ENCODE measurements at regions not wholly inside any gene's neighbourhood (a gene's known extent, or its start where the extent isn't known, plus 50 kb on each side); places are given as distances from the start of the nearest gene placed in this dataset.

DNA sequence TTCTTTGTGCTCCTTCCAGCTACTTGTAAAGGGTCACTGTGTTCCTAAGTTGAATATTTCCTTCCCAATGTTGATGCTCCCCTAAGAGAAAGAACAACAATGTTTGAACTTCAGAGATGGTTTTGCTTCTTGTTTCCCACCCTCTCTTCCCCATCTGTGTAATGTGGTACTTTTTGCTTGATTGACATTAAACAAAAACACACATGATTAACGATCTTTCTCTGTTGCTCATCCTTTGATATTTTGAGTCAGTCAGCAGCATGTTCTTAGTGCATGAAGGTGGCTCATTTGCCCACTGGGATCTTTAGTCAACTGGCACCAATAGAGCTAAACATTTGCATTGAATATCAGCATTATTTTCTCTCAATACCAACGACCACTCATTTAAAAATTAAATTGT is 313.0 kb upstream of the RIOK2 start:
- TF ChIP-seq, protein P1, sequence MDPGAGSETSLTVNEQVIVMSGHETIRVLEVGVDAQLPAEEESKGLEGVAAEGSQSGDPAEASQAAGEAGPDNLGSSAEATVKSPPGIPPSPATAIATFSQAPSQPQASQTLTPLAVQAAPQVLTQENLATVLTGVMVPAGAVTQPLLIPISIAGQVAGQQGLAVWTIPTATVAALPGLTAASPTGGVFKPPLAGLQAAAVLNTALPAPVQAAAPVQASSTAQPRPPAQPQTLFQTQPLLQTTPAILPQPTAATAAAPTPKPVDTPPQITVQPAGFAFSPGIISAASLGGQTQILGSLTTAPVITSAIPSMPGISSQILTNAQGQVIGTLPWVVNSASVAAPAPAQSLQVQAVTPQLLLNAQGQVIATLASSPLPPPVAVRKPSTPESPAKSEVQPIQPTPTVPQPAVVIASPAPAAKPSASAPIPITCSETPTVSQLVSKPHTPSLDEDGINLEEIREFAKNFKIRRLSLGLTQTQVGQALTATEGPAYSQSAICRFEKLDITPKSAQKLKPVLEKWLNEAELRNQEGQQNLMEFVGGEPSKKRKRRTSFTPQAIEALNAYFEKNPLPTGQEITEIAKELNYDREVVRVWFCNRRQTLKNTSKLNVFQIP (CRISPR knock-in tag; IDR thresholded peaks at IDR 0.05; ENCODE audit: borderline replicate concordance, low read depth) = no peak
- TF ChIP-seq ZFP30 (CRISPR knock-in tag; IDR thresholded peaks at IDR 0.05) = no peak
- no peak for ATAC-seq

DNA sequence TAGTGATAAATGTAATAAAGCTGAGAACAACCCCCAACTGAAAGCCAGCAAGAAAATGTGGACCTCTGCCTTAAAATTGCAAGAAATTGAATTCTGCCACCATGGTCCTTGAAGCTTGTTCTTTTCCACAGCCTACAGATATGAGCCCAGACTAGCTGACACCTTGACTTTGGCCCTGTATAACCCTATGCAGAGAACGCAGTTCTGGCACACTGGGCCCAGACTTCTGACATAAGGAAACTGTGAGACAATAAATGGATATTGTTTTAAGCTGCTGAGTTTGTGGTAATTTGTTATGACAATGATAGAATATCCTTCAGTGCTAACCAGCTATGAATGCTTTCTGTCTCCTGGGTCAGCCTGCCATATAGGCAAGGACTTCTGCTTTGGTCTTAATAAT is 315.6 kb upstream of the RIOK2 start:
- ATAC-seq = no peak
- no peak for TF ChIP-seq OSR1 (CRISPR knock-in tag; IDR thresholded peaks at IDR 0.05)
- no peak for TF ChIP-seq GLIS3 (CRISPR knock-in tag; IDR thresholded peaks at IDR 0.05)
- TF ChIP-seq, protein P1 (CRISPR knock-in tag; IDR thresholded peaks at IDR 0.05; ENCODE audit: borderline replicate concordance, low read depth) = no peak
- TF ChIP-seq, protein P2, sequence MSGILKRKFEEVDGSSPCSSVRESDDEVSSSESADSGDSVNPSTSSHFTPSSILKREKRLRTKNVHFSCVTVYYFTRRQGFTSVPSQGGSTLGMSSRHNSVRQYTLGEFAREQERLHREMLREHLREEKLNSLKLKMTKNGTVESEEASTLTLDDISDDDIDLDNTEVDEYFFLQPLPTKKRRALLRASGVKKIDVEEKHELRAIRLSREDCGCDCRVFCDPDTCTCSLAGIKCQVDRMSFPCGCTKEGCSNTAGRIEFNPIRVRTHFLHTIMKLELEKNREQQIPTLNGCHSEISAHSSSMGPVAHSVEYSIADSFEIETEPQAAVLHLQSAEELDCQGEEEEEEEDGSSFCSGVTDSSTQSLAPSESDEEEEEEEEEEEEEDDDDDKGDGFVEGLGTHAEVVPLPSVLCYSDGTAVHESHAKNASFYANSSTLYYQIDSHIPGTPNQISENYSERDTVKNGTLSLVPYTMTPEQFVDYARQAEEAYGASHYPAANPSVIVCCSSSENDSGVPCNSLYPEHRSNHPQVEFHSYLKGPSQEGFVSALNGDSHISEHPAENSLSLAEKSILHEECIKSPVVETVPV (CRISPR knock-in tag; IDR thresholded peaks at IDR 0.05) = no peak
- no peak for TF ChIP-seq ZFP3 (CRISPR knock-in tag; IDR thresholded peaks at IDR 0.05)
- no peak for TF ChIP-seq CSDC2 (CRISPR knock-in tag; IDR thresholded peaks at IDR 0.05)
- TF ChIP-seq SNAI2 (CRISPR knock-in tag; IDR thresholded peaks at IDR 0.05) = no peak
- no peak for TF ChIP-seq ZC3H10 (CRISPR knock-in tag; IDR thresholded peaks at IDR 0.05)
- TF ChIP-seq ZNF70 (CRISPR knock-in tag; IDR thresholded peaks at IDR 0.05) = no peak
- TF ChIP-seq, protein P3, sequence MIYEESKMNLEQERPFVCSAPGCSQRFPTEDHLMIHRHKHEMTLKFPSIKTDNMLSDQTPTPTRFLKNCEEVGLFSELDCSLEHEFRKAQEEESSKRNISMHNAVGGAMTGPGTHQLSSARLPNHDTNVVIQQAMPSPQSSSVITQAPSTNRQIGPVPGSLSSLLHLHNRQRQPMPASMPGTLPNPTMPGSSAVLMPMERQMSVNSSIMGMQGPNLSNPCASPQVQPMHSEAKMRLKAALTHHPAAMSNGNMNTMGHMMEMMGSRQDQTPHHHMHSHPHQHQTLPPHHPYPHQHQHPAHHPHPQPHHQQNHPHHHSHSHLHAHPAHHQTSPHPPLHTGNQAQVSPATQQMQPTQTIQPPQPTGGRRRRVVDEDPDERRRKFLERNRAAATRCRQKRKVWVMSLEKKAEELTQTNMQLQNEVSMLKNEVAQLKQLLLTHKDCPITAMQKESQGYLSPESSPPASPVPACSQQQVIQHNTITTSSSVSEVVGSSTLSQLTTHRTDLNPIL (CRISPR knock-in tag; IDR thresholded peaks at IDR 0.05; ENCODE audit: low read depth) = no peak
- no peak for TF ChIP-seq ZNF565 (CRISPR knock-in tag; conservative IDR thresholded peaks at IDR 0.05; ENCODE audit: low read depth)
- TF ChIP-seq ZNF8 (CRISPR knock-in tag; IDR thresholded peaks at IDR 0.05) = no peak
- TF ChIP-seq ISL1 (CRISPR knock-in tag; IDR thresholded peaks at IDR 0.05) = no peak
- no peak for TF ChIP-seq ZFP30 (CRISPR knock-in tag; IDR thresholded peaks at IDR 0.05)
- no peak for TF ChIP-seq TOX (CRISPR knock-in tag; IDR thresholded peaks at IDR 0.05; ENCODE audit: borderline replicate concordance)
- TF ChIP-seq RARB (CRISPR knock-in tag; IDR thresholded peaks at IDR 0.05) = no peak

DNA sequence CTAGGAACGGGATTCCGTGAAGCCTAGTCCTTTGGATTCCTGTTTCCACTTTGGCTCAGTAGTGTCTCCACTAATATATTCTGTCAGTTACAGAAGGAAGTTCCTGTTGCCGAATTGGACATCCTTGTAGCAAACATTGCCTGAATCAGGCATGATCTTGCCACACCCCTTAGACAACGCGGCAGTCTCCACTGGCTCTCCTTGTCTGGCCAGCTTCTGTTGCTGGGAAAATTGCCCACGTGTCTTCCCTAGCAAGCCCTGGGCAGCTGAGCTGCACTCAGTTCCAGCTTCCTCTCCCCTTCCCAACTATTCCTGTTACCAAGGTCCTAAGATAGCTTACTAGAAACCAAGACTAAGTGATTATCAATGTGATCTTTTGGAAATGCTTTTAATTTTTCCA is 316.6 kb upstream of the RIOK2 start:
- TF ChIP-seq ZFP30 (CRISPR knock-in tag; IDR thresholded peaks at IDR 0.05) = no peak
- TF ChIP-seq, protein P4, sequence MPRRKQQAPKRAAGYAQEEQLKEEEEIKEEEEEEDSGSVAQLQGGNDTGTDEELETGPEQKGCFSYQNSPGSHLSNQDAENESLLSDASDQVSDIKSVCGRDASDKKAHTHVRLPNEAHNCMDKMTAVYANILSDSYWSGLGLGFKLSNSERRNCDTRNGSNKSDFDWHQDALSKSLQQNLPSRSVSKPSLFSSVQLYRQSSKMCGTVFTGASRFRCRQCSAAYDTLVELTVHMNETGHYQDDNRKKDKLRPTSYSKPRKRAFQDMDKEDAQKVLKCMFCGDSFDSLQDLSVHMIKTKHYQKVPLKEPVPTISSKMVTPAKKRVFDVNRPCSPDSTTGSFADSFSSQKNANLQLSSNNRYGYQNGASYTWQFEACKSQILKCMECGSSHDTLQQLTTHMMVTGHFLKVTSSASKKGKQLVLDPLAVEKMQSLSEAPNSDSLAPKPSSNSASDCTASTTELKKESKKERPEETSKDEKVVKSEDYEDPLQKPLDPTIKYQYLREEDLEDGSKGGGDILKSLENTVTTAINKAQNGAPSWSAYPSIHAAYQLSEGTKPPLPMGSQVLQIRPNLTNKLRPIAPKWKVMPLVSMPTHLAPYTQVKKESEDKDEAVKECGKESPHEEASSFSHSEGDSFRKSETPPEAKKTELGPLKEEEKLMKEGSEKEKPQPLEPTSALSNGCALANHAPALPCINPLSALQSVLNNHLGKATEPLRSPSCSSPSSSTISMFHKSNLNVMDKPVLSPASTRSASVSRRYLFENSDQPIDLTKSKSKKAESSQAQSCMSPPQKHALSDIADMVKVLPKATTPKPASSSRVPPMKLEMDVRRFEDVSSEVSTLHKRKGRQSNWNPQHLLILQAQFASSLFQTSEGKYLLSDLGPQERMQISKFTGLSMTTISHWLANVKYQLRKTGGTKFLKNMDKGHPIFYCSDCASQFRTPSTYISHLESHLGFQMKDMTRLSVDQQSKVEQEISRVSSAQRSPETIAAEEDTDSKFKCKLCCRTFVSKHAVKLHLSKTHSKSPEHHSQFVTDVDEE (CRISPR knock-in tag; IDR thresholded peaks at IDR 0.05) = no peak
- TF ChIP-seq BACH2 (CRISPR knock-in tag; IDR thresholded peaks at IDR 0.05; ENCODE audit: borderline replicate concordance) = no peak
- ATAC-seq = no peak

DNA sequence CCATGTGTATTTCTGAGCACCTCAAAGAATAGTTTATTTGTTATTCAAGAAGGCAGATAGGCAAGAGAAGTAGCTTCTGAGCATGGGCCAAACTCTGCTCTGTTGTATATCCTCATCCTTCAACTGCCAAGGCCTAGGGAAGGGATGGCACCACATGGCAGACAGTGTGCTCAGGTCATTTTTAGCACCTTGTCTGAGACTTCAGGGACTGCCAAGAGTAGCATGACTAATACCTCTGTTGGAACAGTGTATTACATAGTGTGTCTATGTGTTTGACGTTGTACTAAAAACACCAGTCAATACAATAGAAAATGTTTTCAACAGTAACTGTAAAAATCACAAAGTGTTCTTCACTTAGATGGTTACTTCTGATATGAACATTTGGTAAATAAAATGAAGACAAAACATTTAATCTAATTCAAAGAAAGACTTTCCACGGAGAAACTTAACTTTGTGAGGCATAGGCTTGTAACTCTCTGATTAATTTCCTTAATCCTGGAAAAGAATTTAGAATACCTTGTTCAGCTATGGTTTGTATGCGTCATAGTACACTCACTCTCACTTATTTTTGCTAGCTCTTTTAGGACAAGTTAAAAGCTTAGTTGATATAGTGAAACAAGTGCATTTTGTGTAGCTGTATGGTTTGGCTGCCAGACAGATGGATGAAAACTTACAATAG is 318.4 kb upstream of the RIOK2 start:
- no peak for ATAC-seq
- TF ChIP-seq ZNF70 (CRISPR knock-in tag; IDR thresholded peaks at IDR 0.05) (no peak), BACH2 (CRISPR knock-in tag; IDR thresholded peaks at IDR 0.05; ENCODE audit: borderline replicate concordance) (no peak), ZFP30 (CRISPR knock-in tag; IDR thresholded peaks at IDR 0.05) (no peak)
- TF ChIP-seq, protein P5, sequence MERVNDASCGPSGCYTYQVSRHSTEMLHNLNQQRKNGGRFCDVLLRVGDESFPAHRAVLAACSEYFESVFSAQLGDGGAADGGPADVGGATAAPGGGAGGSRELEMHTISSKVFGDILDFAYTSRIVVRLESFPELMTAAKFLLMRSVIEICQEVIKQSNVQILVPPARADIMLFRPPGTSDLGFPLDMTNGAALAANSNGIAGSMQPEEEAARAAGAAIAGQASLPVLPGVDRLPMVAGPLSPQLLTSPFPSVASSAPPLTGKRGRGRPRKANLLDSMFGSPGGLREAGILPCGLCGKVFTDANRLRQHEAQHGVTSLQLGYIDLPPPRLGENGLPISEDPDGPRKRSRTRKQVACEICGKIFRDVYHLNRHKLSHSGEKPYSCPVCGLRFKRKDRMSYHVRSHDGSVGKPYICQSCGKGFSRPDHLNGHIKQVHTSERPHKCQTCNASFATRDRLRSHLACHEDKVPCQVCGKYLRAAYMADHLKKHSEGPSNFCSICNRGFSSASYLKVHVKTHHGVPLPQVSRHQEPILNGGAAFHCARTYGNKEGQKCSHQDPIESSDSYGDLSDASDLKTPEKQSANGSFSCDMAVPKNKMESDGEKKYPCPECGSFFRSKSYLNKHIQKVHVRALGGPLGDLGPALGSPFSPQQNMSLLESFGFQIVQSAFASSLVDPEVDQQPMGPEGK (CRISPR knock-in tag; IDR thresholded peaks at IDR 0.05; ENCODE audit: borderline replicate concordance) = no peak
